Keratinocyte (primary cell): ENCODE measurements at regions not wholly inside any gene's neighbourhood (a gene's known extent, or its start where the extent isn't known, plus 50 kb on each side); places are given as distances from the start of the nearest gene placed in this dataset.

Experiments
- DNase-seq: peaks from one replicate; pipeline ENCODE4 v3.0.0-alpha.2; 2011; ENCODE audit warnings: low read depth, missing footprints, low spot score
- FAIRE-seq: peaks from 2 replicates; lab custom pipeline; 2011; peaks lifted over from hg19 to GRCh38; lab: Jason Lieb, UNC
- H2AFZ ChIP-seq: 2 replicates; pipeline ENCODE4 v1.6.0; 2012; ENCODE audit warnings: low read length, control low read depth, inconsistent platforms; ENCODE audit not compliant: control insufficient read depth
- H3K27ac ChIP-seq: 2 replicates; pipeline ENCODE4 v1.5.1; 2011; ENCODE audit warnings: low read length; ENCODE audit not compliant: control insufficient read depth, insufficient read depth
- H3K27me3 ChIP-seq: 3 replicates; pipeline ENCODE4 v1.6.0; 2011; ENCODE audit warnings: low read length; ENCODE audit not compliant: control insufficient read depth, insufficient read depth; ENCODE audit errors: extremely low read depth
- H3K36me3 ChIP-seq, 2 experiments: 2 replicates in 1 of 2; 3 replicates in 1 of 2; pipeline ENCODE4 v1.5.1; 2011; ENCODE audit warnings: low read length in 2 of 2, mild to moderate bottlenecking in 1 of 2; ENCODE audit not compliant: control insufficient read depth in 2 of 2, insufficient read depth in 2 of 2; ENCODE audit errors: extremely low read depth in 1 of 2
- H3K4me1 ChIP-seq: 3 replicates; pipeline ENCODE4 v1.5.1; 2011; ENCODE audit warnings: low read length; ENCODE audit not compliant: control insufficient read depth, insufficient read depth; ENCODE audit errors: extremely low read depth
- H3K4me2 ChIP-seq: 3 replicates; pipeline ENCODE4 v1.6.0; 2011; ENCODE audit warnings: low read depth, low read length; ENCODE audit not compliant: control insufficient read depth, insufficient read depth; ENCODE audit errors: extremely low read depth
- H3K4me3 ChIP-seq, 3 experiments: fragments of 200-600 bp in 1 of 3; sonication (generic) in 1 of 3; 2 replicates in 2 of 3; 3 replicates in 1 of 3; pipeline ENCODE4 v1.5.1; 2011 to 2016; ENCODE audit warnings: low read length in 3 of 3, mild to moderate bottlenecking in 3 of 3, control low read depth in 2 of 3, inconsistent platforms in 1 of 3, low read depth in 1 of 3, mixed read lengths in 1 of 3, mixed run types in 1 of 3, moderate library complexity in 1 of 3; ENCODE audit not compliant: control insufficient read depth in 2 of 3, insufficient read depth in 2 of 3; ENCODE audit errors: extremely low read depth in 1 of 3
- H3K79me2 ChIP-seq: 2 replicates; pipeline ENCODE4 v1.6.0; 2012; ENCODE audit warnings: low read length; ENCODE audit not compliant: control insufficient read depth, insufficient read depth
- H3K9ac ChIP-seq: 3 replicates; pipeline ENCODE4 v1.6.0; 2011; ENCODE audit warnings: low read length; ENCODE audit not compliant: control insufficient read depth, insufficient read depth; ENCODE audit errors: extremely low read depth
- H3K9me1 ChIP-seq: 3 replicates; pipeline ENCODE4 v1.6.0; 2011; ENCODE audit warnings: low read length; ENCODE audit not compliant: control insufficient read depth, insufficient read depth; ENCODE audit errors: extremely low read depth
- H3K9me3 ChIP-seq: 2 replicates; pipeline ENCODE4 v1.5.1; 2012; ENCODE audit warnings: low read depth, low read length; ENCODE audit not compliant: control insufficient read depth
- H4K20me1 ChIP-seq: 3 replicates; pipeline ENCODE4 v1.6.0; 2011; ENCODE audit warnings: low read length; ENCODE audit not compliant: control insufficient read depth, insufficient read depth; ENCODE audit errors: extremely low read depth
- CTCF ChIP-seq, 3 experiments: IDR thresholded peaks in 1 of 3; conservative IDR thresholded peaks in 1 of 3; optimal IDR thresholded peaks in 1 of 3; 2 replicates in 2 of 3; 3 replicates in 1 of 3; pipeline versions ENCODE3 to v1.5.1; 2011; ENCODE audit warnings: low read length in 3 of 3, mild to moderate bottlenecking in 3 of 3, moderate library complexity in 2 of 3, control low read depth in 1 of 3, inconsistent platforms in 1 of 3; ENCODE audit not compliant: insufficient read depth in 2 of 3; ENCODE audit errors: extremely low read depth in 1 of 3
- EZH2 ChIP-seq: IDR thresholded peaks from one replicate; pipeline ENCODE4 v1.6.1; 2012; ENCODE audit warnings: inconsistent platforms, mild to moderate bottlenecking, low read length, moderate library complexity
- dilution Hi-C: fragments of 300-500 bp; cut with MboI; formaldehyde crosslinking; loops from one replicate; pipeline ENCODE4 v1.7.0; 2020; ENCODE audit warnings: low sequenced_read_pairs; ENCODE audit not compliant: extremely low pct_ligation_motif_present

GRCh38 chr13:89115307-89115706, 1444.1 kb downstream of the SLITRK5 start:
- Histone ChIP-seq H3K4me3 (no peak overlapping the region), H3K27ac (no peak overlapping the region), H3K9ac (no peak overlapping the region), H3K79me2 (no peaks in the 10 kb centered on the region), H2AFZ (no peak overlapping the region), H4K20me1 (no peaks in the 10 kb centered on the region), H3K27me3 (no peaks in the 10 kb centered on the region), H3K36me3 (no peaks in the 10 kb centered on the region), H3K4me1 (no peaks in the 10 kb centered on the region), H3K9me3 (no peaks in the 10 kb centered on the region), H3K4me2 (no peak overlapping the region), H3K9me1 (no peaks in the 10 kb centered on the region)
- DNase-seq (no peak), FAIRE-seq (no peak)
- TF ChIP-seq CTCF (optimal IDR thresholded peaks at IDR 0.05 in 1 of 3, IDR thresholded peaks at IDR 0.05 in 1 of 3, conservative IDR thresholded peaks at IDR 0.05 in 1 of 3; ENCODE audit: extremely low read depth in 1 of 3, insufficient read depth in 2 of 3, low read length in 3 of 3) = peak; percentile 3 to 23 (median 10)
- TF ChIP-seq EZH2 = no peak
- dilution Hi-C loops = no loop called here

GRCh38 chr13:89136678-89137077, 1465.5 kb downstream of the SLITRK5 start:
- Histone ChIP-seq H3K36me3 (no peaks in the 10 kb centered on the region), H3K9ac (no peak overlapping the region), H3K27ac (no peak overlapping the region), H4K20me1 (no peaks in the 10 kb centered on the region), H3K9me1 (no peaks in the 10 kb centered on the region), H3K4me2 (no peak overlapping the region), H2AFZ (no peak overlapping the region), H3K79me2 (no peaks in the 10 kb centered on the region), H3K4me1 (no peaks in the 10 kb centered on the region), H3K4me3 (no peak overlapping the region), H3K27me3 (no peaks in the 10 kb centered on the region), H3K9me3 (no peaks in the 10 kb centered on the region)
- no peak for TF ChIP-seq EZH2
- TF ChIP-seq CTCF (optimal IDR thresholded peaks at IDR 0.05 in 1 of 3, IDR thresholded peaks at IDR 0.05 in 1 of 3, conservative IDR thresholded peaks at IDR 0.05 in 1 of 3; ENCODE audit: extremely low read depth in 1 of 3, insufficient read depth in 2 of 3, low read length in 3 of 3) = no peak
- no peak for DNase-seq
- FAIRE-seq = no peak
- dilution Hi-C loops = no loop called here
